ENCODE measurements at regions not wholly inside any gene's neighbourhood (a gene's known extent, or its start where the extent isn't known, plus 50 kb on each side); places are given as distances from the start of the nearest gene placed in this dataset.
A peak's percentile ranks its signal among the peaks of the same experiment; 100 is the strongest.

DNA sequence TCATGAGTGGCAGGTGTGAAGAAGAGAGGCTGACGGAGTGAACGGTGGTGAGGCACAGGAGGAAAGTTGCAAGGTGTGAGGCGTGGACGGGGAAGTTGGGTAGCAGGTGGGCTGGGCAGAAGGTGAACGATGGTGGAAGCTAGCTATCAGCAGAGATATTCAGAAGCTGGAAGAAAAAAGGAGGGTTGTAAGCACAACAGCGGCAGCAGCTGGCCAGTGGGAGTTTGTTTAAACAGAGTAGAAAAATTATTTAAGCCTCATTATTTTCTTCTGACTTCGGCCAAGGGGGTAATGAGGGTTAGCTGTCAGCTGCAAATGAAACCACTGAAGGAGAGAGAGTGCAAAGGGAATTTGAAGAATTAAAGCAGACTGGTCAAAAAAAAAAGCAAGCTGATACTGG lies 62.1 kb upstream of the PRKAR2B start:
- no peaks in the 10 kb centered on the region for H3K4me1 ChIP-seq (ENCODE audit: insufficient read depth)
- H3K4me2 ChIP-seq, result no peak overlapping the region
- H3K27ac ChIP-seq, result no peak overlapping the region
- no peaks in the 10 kb centered on the region for H4K20me1 ChIP-seq (ENCODE audit: insufficient read depth, poor library complexity, severe bottlenecking)
- no peak overlapping the region for H3K4me3 ChIP-seq
- no peaks in the 10 kb centered on the region for H3K27me3 ChIP-seq
- H2AFZ ChIP-seq, result no peak overlapping the region
- DNase-seq (ENCODE audit: low spot score), result no peak
- no peak for TF ChIP-seq EZH2 (IDR thresholded peaks at IDR 0.05; ENCODE audit: borderline replicate concordance)
- WGBS (ENCODE audit: low lambda C conversion rate, missing lambda C conversion rate), result 84% methylated on average over 7 of the region's 7 CpGs
- H3K9me3 ChIP-seq (ENCODE audit: low read depth), result no peaks in the 10 kb centered on the region
- H3K36me3 ChIP-seq (replicated peaks; ENCODE audit: insufficient read depth, low read depth), result no peaks in the 10 kb centered on the region
- no peaks in the 10 kb centered on the region for H3K79me2 ChIP-seq
- no peaks in the 10 kb centered on the region for H3K9me2 ChIP-seq (replicated peaks; ENCODE audit: insufficient read depth)

DNA sequence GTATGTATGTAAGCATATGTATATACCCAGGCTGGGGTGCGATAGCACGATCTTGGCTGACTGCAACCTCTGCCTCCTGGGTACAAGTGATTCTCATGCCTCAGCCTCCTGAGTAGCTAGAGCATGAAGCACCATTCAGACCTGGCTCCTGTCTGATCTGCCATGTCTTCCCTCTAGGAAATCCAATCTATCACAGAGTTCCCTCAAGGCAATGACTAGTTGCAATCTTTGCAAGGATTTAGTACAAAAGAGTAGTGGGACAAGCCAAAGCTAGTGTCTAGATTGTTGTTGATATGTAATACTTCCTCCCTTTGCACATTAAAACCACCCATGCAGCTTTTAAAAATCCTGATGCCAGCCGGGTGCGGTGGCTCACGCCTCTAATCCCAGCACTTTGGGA lies 60.5 kb upstream of the PRKAR2B start:
- no peak overlapping the region for H2AFZ ChIP-seq
- DNase-seq (ENCODE audit: low spot score), result no peak
- H3K4me2 ChIP-seq, result no peak overlapping the region
- H3K9me2 ChIP-seq (replicated peaks; ENCODE audit: insufficient read depth), result no peaks in the 10 kb centered on the region
- H3K27me3 ChIP-seq, result no peaks in the 10 kb centered on the region
- no peaks in the 10 kb centered on the region for H3K9me3 ChIP-seq (ENCODE audit: low read depth)
- H3K4me3 ChIP-seq, result no peak overlapping the region
- no peaks in the 10 kb centered on the region for H3K4me1 ChIP-seq (ENCODE audit: insufficient read depth)
- H3K79me2 ChIP-seq, result no peaks in the 10 kb centered on the region
- H3K27ac ChIP-seq, result no peak overlapping the region
- H3K36me3 ChIP-seq (replicated peaks; ENCODE audit: insufficient read depth, low read depth), result no peaks in the 10 kb centered on the region
- TF ChIP-seq CTCF (IDR thresholded peaks at IDR 0.05; ENCODE audit: poor library complexity), result no peak
- TF ChIP-seq EZH2 (IDR thresholded peaks at IDR 0.05; ENCODE audit: borderline replicate concordance), result no peak
- TF ChIP-seq EZH2phosphoT487 (IDR thresholded peaks at IDR 0.05; ENCODE audit: low read depth, severe bottlenecking, unreplicated experiment), result no peak
- WGBS (ENCODE audit: low lambda C conversion rate, missing lambda C conversion rate), result 92% methylated on average over 5 of the region's 5 CpGs
- H4K20me1 ChIP-seq (ENCODE audit: insufficient read depth, poor library complexity, severe bottlenecking), result no peaks in the 10 kb centered on the region

GRCh38 chr7:106986450-106986977 lies 58.0 kb upstream of the PRKAR2B start:
- Histone ChIP-seq H3K27me3 (no peaks in the 10 kb centered on the region), H3K4me1 (ENCODE audit: insufficient read depth) (no peaks in the 10 kb centered on the region), H3K79me2 (no peaks in the 10 kb centered on the region), H4K20me1 (ENCODE audit: insufficient read depth, poor library complexity, severe bottlenecking) (no peaks in the 10 kb centered on the region), H3K4me2 (no peak overlapping the region), H3K4me3 (no peak overlapping the region), H3K36me3 (replicated peaks; ENCODE audit: insufficient read depth, low read depth) (no peaks in the 10 kb centered on the region), H3K9me2 (replicated peaks; ENCODE audit: insufficient read depth) (no peaks in the 10 kb centered on the region), H2AFZ (no peak overlapping the region), H3K9me3 (ENCODE audit: low read depth) (no peaks in the 10 kb centered on the region), H3K27ac (no peak overlapping the region)
- TF ChIP-seq EZH2 (IDR thresholded peaks at IDR 0.05; ENCODE audit: borderline replicate concordance), result no peak
- TF ChIP-seq CTCF (IDR thresholded peaks at IDR 0.05; ENCODE audit: poor library complexity), result no peak
- TF ChIP-seq EZH2phosphoT487 (IDR thresholded peaks at IDR 0.05; ENCODE audit: low read depth, severe bottlenecking, unreplicated experiment), result no peak
- DNase-seq (ENCODE audit: low spot score), result no peak

GRCh38 chr7:106987777-106988176 lies 56.7 kb upstream of the PRKAR2B start:
- H3K9me3 ChIP-seq (ENCODE audit: low read depth), result no peaks in the 10 kb centered on the region
- no peaks in the 10 kb centered on the region for H4K20me1 ChIP-seq (ENCODE audit: insufficient read depth, poor library complexity, severe bottlenecking)
- no peak overlapping the region for H3K4me3 ChIP-seq
- no peak overlapping the region for H2AFZ ChIP-seq
- H3K27ac ChIP-seq, result no peak overlapping the region
- H3K36me3 ChIP-seq (replicated peaks; ENCODE audit: insufficient read depth, low read depth), result no peaks in the 10 kb centered on the region
- WGBS (ENCODE audit: low lambda C conversion rate, missing lambda C conversion rate), result 88% methylated on average over 3 of the region's 3 CpGs
- H3K79me2 ChIP-seq, result no peaks in the 10 kb centered on the region
- no peaks in the 10 kb centered on the region for H3K27me3 ChIP-seq
- TF ChIP-seq EZH2 (IDR thresholded peaks at IDR 0.05; ENCODE audit: borderline replicate concordance), result no peak
- TF ChIP-seq EZH2phosphoT487 (IDR thresholded peaks at IDR 0.05; ENCODE audit: low read depth, severe bottlenecking, unreplicated experiment), result no peak
- TF ChIP-seq CTCF (IDR thresholded peaks at IDR 0.05; ENCODE audit: poor library complexity), result no peak
- peak; percentile 11 for DNase-seq (ENCODE audit: low spot score)
- no peaks in the 10 kb centered on the region for H3K9me2 ChIP-seq (replicated peaks; ENCODE audit: insufficient read depth)
- H3K4me1 ChIP-seq (ENCODE audit: insufficient read depth), result no peaks in the 10 kb centered on the region
- no peak overlapping the region for H3K4me2 ChIP-seq

All from hepatocyte (in vitro differentiated cells).